Adipocyte (in vitro differentiated cells): ENCODE measurements at regions not wholly inside any gene's neighbourhood (a gene's known extent, or its start where the extent isn't known, plus 50 kb on each side); places are given as distances from the start of the nearest gene placed in this dataset.

Experiments used
- DNase-seq: peaks from one replicate; pipeline ENCODE4 v3.0.0-alpha.2; 2015; ENCODE audit warnings: low read depth
- H3K27me3 ChIP-seq: replicated peaks from 2 replicates; pipeline ENCODE4 v1.7.0; 2013; ENCODE audit warnings: mild to moderate bottlenecking, low read length, moderate library complexity; ENCODE audit not compliant: control insufficient read depth, insufficient read depth
- H3K36me3 ChIP-seq: 2 replicates; pipeline ENCODE4 v1.7.0; 2013; ENCODE audit warnings: low read length, mild to moderate bottlenecking, moderate library complexity; ENCODE audit not compliant: control insufficient read depth, insufficient read depth, severe bottlenecking
- H3K4me1 ChIP-seq: 2 replicates; pipeline ENCODE4 v1.7.0; 2013; ENCODE audit warnings: mild to moderate bottlenecking, low read length, moderate library complexity; ENCODE audit not compliant: control insufficient read depth, insufficient read depth
- H3K4me3 ChIP-seq: 2 replicates; pipeline ENCODE4 v1.7.0; 2013; ENCODE audit warnings: mild to moderate bottlenecking, low read length, moderate library complexity
- H3K9ac ChIP-seq: 2 replicates; pipeline ENCODE4 v1.7.0; 2013; ENCODE audit warnings: mild to moderate bottlenecking, low read length, moderate library complexity
- H3K9me3 ChIP-seq: 2 replicates; pipeline ENCODE4 v1.7.0; 2013; ENCODE audit warnings: mild to moderate bottlenecking, low read length, moderate library complexity; ENCODE audit not compliant: control insufficient read depth

- Histone ChIP-seq H3K9ac (no peak overlapping the region), H3K36me3 (no peaks in the 10 kb centered on the region), H3K9me3 (no peaks in the 10 kb centered on the region), H3K4me1 (peaks cover under 1% of the 10 kb centered on the region), H3K27me3 (no peaks in the 10 kb centered on the region), H3K4me3 (no peak overlapping the region)
- DNase-seq = no peak
Measured at GRCh38 chr7:91636129-91636724, 244.3 kb downstream of the MTERF1 start.

GRCh38 chr7:91636728-91637127, 243.8 kb downstream of the MTERF1 start:
- Histone ChIP-seq H3K27me3 (no peaks in the 10 kb centered on the region), H3K4me1 (no peaks in the 10 kb centered on the region), H3K9ac (no peak overlapping the region), H3K4me3 (no peak overlapping the region), H3K9me3 (no peaks in the 10 kb centered on the region), H3K36me3 (no peaks in the 10 kb centered on the region)
- no peak for DNase-seq

- DNase-seq = no peak
- H3K36me3 ChIP-seq = no peaks in the 10 kb centered on the region
- no peak overlapping the region for H3K9ac ChIP-seq
- H3K27me3 ChIP-seq = no peaks in the 10 kb centered on the region
- H3K4me3 ChIP-seq = no peak overlapping the region
- no peaks in the 10 kb centered on the region for H3K4me1 ChIP-seq
- no peaks in the 10 kb centered on the region for H3K9me3 ChIP-seq
Measured at GRCh38 chr7:91644256-91644655, 236.2 kb downstream of the MTERF1 start.

- Histone ChIP-seq H3K4me1 (no peaks in the 10 kb centered on the region), H3K27me3 (no peaks in the 10 kb centered on the region), H3K9ac (no peak overlapping the region), H3K36me3 (no peaks in the 10 kb centered on the region), H3K9me3 (no peaks in the 10 kb centered on the region), H3K4me3 (no peak overlapping the region)
- no peak for DNase-seq
Measured at GRCh38 chr7:91645542-91645941, 235.0 kb downstream of the MTERF1 start.

- H3K9me3 ChIP-seq = no peaks in the 10 kb centered on the region
- H3K36me3 ChIP-seq = no peaks in the 10 kb centered on the region
- H3K4me3 ChIP-seq = no peak overlapping the region
- H3K27me3 ChIP-seq = no peaks in the 10 kb centered on the region
- no peak overlapping the region for H3K9ac ChIP-seq
- no peak for DNase-seq
- H3K4me1 ChIP-seq = peaks cover 18% of the 10 kb centered on the region
Measured at GRCh38 chr7:91651986-91652385, 228.5 kb downstream of the MTERF1 start.

GRCh38 chr7:91653286-91653685, 227.2 kb downstream of the MTERF1 start:
- no peaks in the 10 kb centered on the region for H3K9me3 ChIP-seq
- no peak overlapping the region for H3K9ac ChIP-seq
- no peak overlapping the region for H3K4me3 ChIP-seq
- H3K36me3 ChIP-seq = no peaks in the 10 kb centered on the region
- peaks cover 30% of the 10 kb centered on the region for H3K4me1 ChIP-seq
- DNase-seq = no peak
- H3K27me3 ChIP-seq = no peaks in the 10 kb centered on the region

- Histone ChIP-seq H3K27me3 (no peaks in the 10 kb centered on the region), H3K9me3 (no peaks in the 10 kb centered on the region), H3K4me1 (peaks cover 30% of the 10 kb centered on the region), H3K9ac (no peak overlapping the region), H3K4me3 (no peak overlapping the region), H3K36me3 (no peaks in the 10 kb centered on the region)
- DNase-seq = no peak
Measured at GRCh38 chr7:91655656-91656055, 224.8 kb downstream of the MTERF1 start.

GRCh38 chr7:91656541-91657482, 223.7 kb downstream of the MTERF1 start:
- Histone ChIP-seq H3K4me3 (peak overlapping the region; percentile 58), H3K36me3 (no peaks in the 10 kb centered on the region), H3K9ac (no peak overlapping the region), H3K4me1 (peaks cover 30% of the 10 kb centered on the region), H3K27me3 (no peaks in the 10 kb centered on the region), H3K9me3 (no peaks in the 10 kb centered on the region)
- peak; percentile 89 for DNase-seq

- H3K4me3 ChIP-seq = no peak overlapping the region
- H3K9me3 ChIP-seq = no peaks in the 10 kb centered on the region
- peak; percentile 80 for DNase-seq
- no peak overlapping the region for H3K9ac ChIP-seq
- H3K36me3 ChIP-seq = no peaks in the 10 kb centered on the region
- H3K4me1 ChIP-seq = peaks cover 30% of the 10 kb centered on the region
- no peaks in the 10 kb centered on the region for H3K27me3 ChIP-seq
Measured at GRCh38 chr7:91657483-91658071, 222.9 kb downstream of the MTERF1 start.

GRCh38 chr7:91659096-91659495, 221.4 kb downstream of the MTERF1 start:
- Histone ChIP-seq H3K9ac (no peak overlapping the region), H3K36me3 (no peaks in the 10 kb centered on the region), H3K9me3 (no peaks in the 10 kb centered on the region), H3K27me3 (no peaks in the 10 kb centered on the region), H3K4me1 (peaks cover 27% of the 10 kb centered on the region), H3K4me3 (no peak overlapping the region)
- no peak for DNase-seq

- peaks cover 23% of the 10 kb centered on the region for H3K4me1 ChIP-seq
- H3K9me3 ChIP-seq = no peaks in the 10 kb centered on the region
- DNase-seq = no peak
- H3K27me3 ChIP-seq = no peaks in the 10 kb centered on the region
- H3K9ac ChIP-seq = no peak overlapping the region
- no peak overlapping the region for H3K4me3 ChIP-seq
- no peaks in the 10 kb centered on the region for H3K36me3 ChIP-seq
Measured at GRCh38 chr7:91660734-91661356, 219.7 kb downstream of the MTERF1 start.
